Liver (tissue), 7 donors: ENCODE measurements at regions not wholly inside any gene's neighbourhood (a gene's known extent, or its start where the extent isn't known, plus 50 kb on each side); places are given as distances from the start of the nearest gene placed in this dataset.

Experiments
- DNase-seq: peaks from one replicate; pipeline ENCODE4 v3.0.0-alpha.2; 2017; ENCODE audit warnings: low spot score
- H3K27ac ChIP-seq, 2 donors: one replicate each; pipeline ENCODE4 v1.7.0; 2013; ENCODE audit warnings: inconsistent platforms in 2 of 2, low read length in 2 of 2, control low read depth in 1 of 2, low read depth in 1 of 2, mild to moderate bottlenecking in 1 of 2
- H3K27me3 ChIP-seq, 4 donors: one replicate each; pipeline versions ENCODE4 v1.6.1 to v1.7.0; 2013; ENCODE audit warnings: low read length in 3 of 4, inconsistent platforms in 1 of 4, mild to moderate bottlenecking in 1 of 4, moderate library complexity in 1 of 4; ENCODE audit not compliant: control insufficient read depth in 4 of 4, insufficient read depth in 4 of 4
- H3K36me3 ChIP-seq, 4 donors: one replicate each; pipeline versions ENCODE4 v1.6.1 to v1.7.0; 2013; ENCODE audit warnings: low read length in 3 of 4, mild to moderate bottlenecking in 3 of 4, low read depth in 1 of 4, moderate library complexity in 1 of 4; ENCODE audit not compliant: control insufficient read depth in 4 of 4, insufficient read depth in 3 of 4
- H3K4me1 ChIP-seq, 4 donors: one replicate each; pipeline versions ENCODE4 v1.6.1 to v1.7.0; 2013; ENCODE audit warnings: low read length in 3 of 4, mild to moderate bottlenecking in 3 of 4, moderate library complexity in 1 of 4; ENCODE audit not compliant: control insufficient read depth in 4 of 4, insufficient read depth in 4 of 4
- H3K4me3 ChIP-seq, 3 donors: one replicate each; pipeline versions ENCODE4 v1.6.1 to v1.7.0; 2013; ENCODE audit warnings: low read length in 3 of 3, control low read depth in 1 of 3, low read depth in 1 of 3, mild to moderate bottlenecking in 1 of 3
- H3K9ac ChIP-seq, 2 donors: one replicate each; pipeline ENCODE4 v1.7.0; 2013; ENCODE audit warnings: low read length in 2 of 2, mild to moderate bottlenecking in 2 of 2, moderate library complexity in 2 of 2, control low read depth in 1 of 2, low read depth in 1 of 2
- H3K9me3 ChIP-seq, 4 donors: one replicate each; pipeline versions ENCODE4 v1.6.1 to v1.7.0; 2013; ENCODE audit warnings: low read length in 3 of 4; ENCODE audit not compliant: control insufficient read depth in 4 of 4
- ATF3 ChIP-seq: IDR thresholded peaks from 2 replicates; pipeline ENCODE4 v1.6.1; 2016; ENCODE audit warnings: antibody characterized with exemption
- FOXA1 ChIP-seq: IDR thresholded peaks from 2 replicates; pipeline ENCODE4 v1.6.1; 2016; ENCODE audit warnings: antibody characterized with exemption
- GABPA ChIP-seq, 2 donors: IDR thresholded peaks in 1 of 2; conservative IDR thresholded peaks in 1 of 2; 2 replicates each; pipeline ENCODE4 v1.6.1; 2016; ENCODE audit warnings: antibody characterized with exemption in 2 of 2, mild to moderate bottlenecking in 1 of 2, moderate library complexity in 1 of 2
- HNF4A ChIP-seq, 2 donors: conservative IDR thresholded peaks; 2 replicates each; pipeline ENCODE4 v1.6.1; 2016; ENCODE audit warnings: antibody characterized with exemption in 2 of 2, mild to moderate bottlenecking in 2 of 2
- JUND ChIP-seq, 2 donors: IDR thresholded peaks; 2 replicates each; pipeline ENCODE4 v1.6.1; 2016; ENCODE audit warnings: antibody characterized with exemption in 2 of 2
- MAX ChIP-seq: IDR thresholded peaks from 2 replicates; pipeline ENCODE4 v1.6.1; 2016; ENCODE audit warnings: antibody characterized with exemption
- REST ChIP-seq: IDR thresholded peaks from 2 replicates; pipeline ENCODE4 v1.6.1; 2016; ENCODE audit warnings: antibody characterized with exemption, mild to moderate bottlenecking
- RXRA ChIP-seq, 2 donors: IDR thresholded peaks; 2 replicates each; pipeline ENCODE4 v1.6.1; 2017 to 2018; ENCODE audit warnings: antibody characterized with exemption in 2 of 2, mild to moderate bottlenecking in 1 of 2
- YY1 ChIP-seq: IDR thresholded peaks from 2 replicates; pipeline ENCODE4 v1.6.1; 2016; ENCODE audit warnings: antibody characterized with exemption, mild to moderate bottlenecking
- WGBS: extraction: QIAGEN DNeasy Blood & Tissue Kit; methylation state at CpG from one replicate; pipeline ENCODE4 v1.1.7; 2013; 5-methylcytosine and 5-hydroxymethylcytosine counted together
- donor health status: healthy.
- donor health status: healthy.
- donor health status: healthy.
- donor health status: healthy.

GRCh38 chr12:92603741-92604432, 98.9 kb upstream of the PLEKHG7 start (continued):
- TF ChIP-seq REST: no peak
- TF ChIP-seq RXRA (IDR thresholded peaks at IDR 0.05): no peak
- TF ChIP-seq GABPA (IDR thresholded peaks at IDR 0.05 in 1 of 2, conservative IDR thresholded peaks at IDR 0.05 in 1 of 2): no peak
- TF ChIP-seq JUND (IDR thresholded peaks at IDR 0.05): no peak

- Histone ChIP-seq H3K27ac (no peak overlapping the region), H3K9me3 (peaks cover 0 to 4% (median 0%) of the 10 kb centered on the region in 4 donors), H3K4me3 (no peak overlapping the region), H3K36me3 (no peaks in the 10 kb centered on the region), H3K4me1 (peaks cover 0 to 2% (median 0%) of the 10 kb centered on the region in 4 donors), H3K9ac (no peak overlapping the region), H3K27me3 (no peaks in the 10 kb centered on the region)
- 89% methylated on average over 2 of the region's 2 CpGs for WGBS
- DNase-seq: no peak
- TF ChIP-seq HNF4A (conservative IDR thresholded peaks at IDR 0.05): no peak
- no peak for TF ChIP-seq FOXA1
- no peak for TF ChIP-seq RXRA (IDR thresholded peaks at IDR 0.05)
- no peak for TF ChIP-seq JUND (IDR thresholded peaks at IDR 0.05)
Measured at GRCh38 chr12:92602930-92603623, 99.7 kb upstream of the PLEKHG7 start.

GRCh38 chr12:92602476-92602875, 100.3 kb upstream of the PLEKHG7 start:
- no peak overlapping the region for H3K4me3 ChIP-seq
- H3K9me3 ChIP-seq: peaks cover 0 to 4% (median 0%) of the 10 kb centered on the region in 4 donors
- H3K9ac ChIP-seq: no peak overlapping the region
- no peaks in the 10 kb centered on the region for H3K27me3 ChIP-seq
- no peak for DNase-seq
- no peaks in the 10 kb centered on the region for H3K36me3 ChIP-seq
- H3K27ac ChIP-seq: no peak overlapping the region
- H3K4me1 ChIP-seq: peaks cover 0 to 2% (median 0%) of the 10 kb centered on the region in 4 donors
- TF ChIP-seq YY1 (no peak), MAX (no peak), REST (no peak), ATF3 (no peak)
- WGBS: 93% methylated on average over 2 of the region's 2 CpGs
